Osteoblast (primary cell): ENCODE measurements at regions not wholly inside any gene's neighbourhood (a gene's known extent, or its start where the extent isn't known, plus 50 kb on each side); places are given as distances from the start of the nearest gene placed in this dataset.

Source experiments
- DNase-seq: peaks from one replicate; pipeline ENCODE4 v3.0.0; 2011; ENCODE audit warnings: low spot score, mixed read lengths; ENCODE audit not compliant: insufficient read length; ENCODE audit errors: missing footprints
- H2AFZ ChIP-seq: 2 replicates; pipeline ENCODE4 v1.6.0; 2011; ENCODE audit warnings: mild to moderate bottlenecking, low read length
- H3K27ac ChIP-seq: 2 replicates; pipeline ENCODE4 v1.5.1; 2011; ENCODE audit warnings: mild to moderate bottlenecking, low read depth, low read length, moderate library complexity
- H3K27me3 ChIP-seq: 2 replicates; pipeline ENCODE4 v1.6.0; 2012; ENCODE audit warnings: mild to moderate bottlenecking, control low read depth, inconsistent platforms, low read length, moderate library complexity; ENCODE audit not compliant: insufficient read depth
- H3K36me3 ChIP-seq: 2 replicates; pipeline ENCODE4 v1.5.1; 2011; ENCODE audit warnings: mild to moderate bottlenecking, low read length, control low read depth, moderate library complexity; ENCODE audit not compliant: insufficient read depth
- H3K4me1 ChIP-seq: 2 replicates; pipeline ENCODE4 v1.5.1; 2011; ENCODE audit warnings: mild to moderate bottlenecking, low read length, control low read depth, moderate library complexity; ENCODE audit not compliant: insufficient read depth
- H3K4me2 ChIP-seq: 2 replicates; pipeline ENCODE4 v1.6.0; 2011; ENCODE audit warnings: mild to moderate bottlenecking, low read length; ENCODE audit not compliant: insufficient read depth
- H3K4me3 ChIP-seq: fragments of 200-600 bp; sonication (generic); 3 replicates; pipeline ENCODE4 v1.5.1; 2012; ENCODE audit warnings: mild to moderate bottlenecking, low read length, inconsistent platforms; ENCODE audit not compliant: insufficient read depth
- H3K79me2 ChIP-seq: 2 replicates; pipeline ENCODE4 v1.6.0; 2012; ENCODE audit warnings: mild to moderate bottlenecking, low read length, control low read depth, inconsistent platforms; ENCODE audit not compliant: insufficient read depth
- H3K9me3 ChIP-seq: 2 replicates; pipeline ENCODE4 v1.5.1; 2011; ENCODE audit warnings: low read depth, low read length, control low read depth
- H4K20me1 ChIP-seq: 2 replicates; pipeline ENCODE4 v1.6.0; 2012; ENCODE audit warnings: mild to moderate bottlenecking, low read length, control low read depth; ENCODE audit not compliant: insufficient read depth
- TF ChIP-seq, protein P1 (sequence below): IDR thresholded peaks from 2 replicates; pipeline ENCODE4 v1.5.1; 2011; ENCODE audit warnings: mild to moderate bottlenecking, low read depth, low read length, moderate library complexity; ENCODE audit errors: extremely low read depth

DNA sequence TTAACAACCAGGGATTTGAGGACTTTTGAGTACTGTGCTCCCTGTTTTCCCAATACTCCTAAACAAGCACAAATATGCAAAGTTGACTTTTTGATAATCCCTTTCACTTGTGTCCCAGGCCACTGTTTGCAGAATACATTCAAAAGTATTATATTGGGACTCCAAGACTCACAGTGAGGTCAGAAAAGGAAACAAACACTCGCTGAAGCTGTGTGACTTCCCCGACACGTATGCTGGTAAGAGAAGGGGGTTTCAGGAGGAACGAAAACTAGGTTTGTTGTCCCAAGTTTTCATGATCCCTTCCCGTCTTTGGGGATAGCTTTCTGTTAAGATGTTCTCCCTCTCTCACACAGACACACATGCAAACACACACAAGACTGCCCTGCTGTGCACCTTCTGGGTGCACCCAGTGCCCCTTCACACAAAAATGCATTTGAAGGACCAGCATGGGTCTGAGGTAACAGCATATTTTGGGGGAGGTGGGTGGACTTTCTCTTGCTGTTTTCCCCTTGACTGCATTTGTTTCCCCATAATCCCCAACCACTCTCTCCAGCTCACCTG is 225.2 kb upstream of the PRICKLE2 start:
- Histone ChIP-seq H3K9me3 (no peaks in the 10 kb centered on the region), H3K79me2 (no peaks in the 10 kb centered on the region), H3K36me3 (no peaks in the 10 kb centered on the region), H2AFZ (no peak overlapping the region), H3K4me2 (no peak overlapping the region), H3K4me1 (peaks cover 2% of the 10 kb centered on the region), H3K27me3 (peaks cover 55% of the 10 kb centered on the region), H3K27ac (no peak overlapping the region), H3K4me3 (no peak overlapping the region), H4K20me1 (no peaks in the 10 kb centered on the region)
- no peak for DNase-seq
- TF ChIP-seq, protein P1, sequence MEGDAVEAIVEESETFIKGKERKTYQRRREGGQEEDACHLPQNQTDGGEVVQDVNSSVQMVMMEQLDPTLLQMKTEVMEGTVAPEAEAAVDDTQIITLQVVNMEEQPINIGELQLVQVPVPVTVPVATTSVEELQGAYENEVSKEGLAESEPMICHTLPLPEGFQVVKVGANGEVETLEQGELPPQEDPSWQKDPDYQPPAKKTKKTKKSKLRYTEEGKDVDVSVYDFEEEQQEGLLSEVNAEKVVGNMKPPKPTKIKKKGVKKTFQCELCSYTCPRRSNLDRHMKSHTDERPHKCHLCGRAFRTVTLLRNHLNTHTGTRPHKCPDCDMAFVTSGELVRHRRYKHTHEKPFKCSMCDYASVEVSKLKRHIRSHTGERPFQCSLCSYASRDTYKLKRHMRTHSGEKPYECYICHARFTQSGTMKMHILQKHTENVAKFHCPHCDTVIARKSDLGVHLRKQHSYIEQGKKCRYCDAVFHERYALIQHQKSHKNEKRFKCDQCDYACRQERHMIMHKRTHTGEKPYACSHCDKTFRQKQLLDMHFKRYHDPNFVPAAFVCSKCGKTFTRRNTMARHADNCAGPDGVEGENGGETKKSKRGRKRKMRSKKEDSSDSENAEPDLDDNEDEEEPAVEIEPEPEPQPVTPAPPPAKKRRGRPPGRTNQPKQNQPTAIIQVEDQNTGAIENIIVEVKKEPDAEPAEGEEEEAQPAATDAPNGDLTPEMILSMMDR, result no peak

DNA sequence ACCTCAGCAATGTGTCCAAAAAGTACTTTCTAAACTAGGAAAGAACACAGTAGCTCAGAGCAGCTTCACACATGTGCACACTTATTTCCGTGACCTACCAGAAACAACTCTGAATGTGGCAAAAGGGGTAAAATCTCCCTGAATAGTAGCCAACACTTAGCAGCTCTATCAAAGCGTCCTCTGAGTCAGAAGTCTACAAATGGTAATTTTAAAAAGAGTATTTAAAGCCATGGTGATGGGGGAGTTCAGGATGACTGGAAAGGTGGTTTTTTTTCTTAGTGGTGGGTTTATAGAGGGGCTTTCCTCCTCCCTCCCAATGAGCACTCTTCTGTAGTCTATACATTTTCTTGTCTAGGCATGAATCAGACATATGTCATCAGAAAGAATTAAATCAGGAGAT is 223.8 kb upstream of the PRICKLE2 start:
- peaks cover 3% of the 10 kb centered on the region for H4K20me1 ChIP-seq
- no peak overlapping the region for H2AFZ ChIP-seq
- no peaks in the 10 kb centered on the region for H3K9me3 ChIP-seq
- TF ChIP-seq, protein P1, result no peak
- no peak for DNase-seq
- H3K27me3 ChIP-seq, result peaks cover 69% of the 10 kb centered on the region
- H3K4me2 ChIP-seq, result no peak overlapping the region
- H3K79me2 ChIP-seq, result no peaks in the 10 kb centered on the region
- H3K4me3 ChIP-seq, result no peak overlapping the region
- no peak overlapping the region for H3K27ac ChIP-seq
- no peaks in the 10 kb centered on the region for H3K36me3 ChIP-seq
- peaks cover 1% of the 10 kb centered on the region for H3K4me1 ChIP-seq

DNA sequence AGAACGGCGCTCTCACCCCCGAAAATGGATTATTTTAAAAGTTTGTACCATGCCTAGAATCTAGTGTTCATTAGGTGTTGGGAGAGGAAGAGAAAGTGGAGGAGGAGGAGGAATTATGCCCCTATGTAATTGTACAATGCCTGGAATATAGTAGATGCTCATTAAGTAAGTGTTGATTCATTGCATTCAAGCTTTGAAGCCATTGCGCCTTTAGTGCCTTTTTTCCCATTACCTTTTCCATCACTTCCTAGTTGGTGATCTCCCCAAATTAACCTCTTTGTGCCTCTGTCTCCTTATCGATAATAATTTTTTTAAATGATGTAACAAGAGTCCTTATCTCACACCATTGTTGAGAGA is 220.7 kb upstream of the PRICKLE2 start:
- Histone ChIP-seq H4K20me1 (peaks cover 3% of the 10 kb centered on the region), H3K9me3 (no peaks in the 10 kb centered on the region), H3K4me2 (no peak overlapping the region), H2AFZ (no peak overlapping the region), H3K4me3 (no peak overlapping the region), H3K27ac (no peak overlapping the region), H3K79me2 (no peaks in the 10 kb centered on the region), H3K36me3 (no peaks in the 10 kb centered on the region), H3K27me3 (peaks cover 83% of the 10 kb centered on the region), H3K4me1 (peaks cover 6% of the 10 kb centered on the region)
- TF ChIP-seq, protein P1, result no peak
- no peak for DNase-seq

DNA sequence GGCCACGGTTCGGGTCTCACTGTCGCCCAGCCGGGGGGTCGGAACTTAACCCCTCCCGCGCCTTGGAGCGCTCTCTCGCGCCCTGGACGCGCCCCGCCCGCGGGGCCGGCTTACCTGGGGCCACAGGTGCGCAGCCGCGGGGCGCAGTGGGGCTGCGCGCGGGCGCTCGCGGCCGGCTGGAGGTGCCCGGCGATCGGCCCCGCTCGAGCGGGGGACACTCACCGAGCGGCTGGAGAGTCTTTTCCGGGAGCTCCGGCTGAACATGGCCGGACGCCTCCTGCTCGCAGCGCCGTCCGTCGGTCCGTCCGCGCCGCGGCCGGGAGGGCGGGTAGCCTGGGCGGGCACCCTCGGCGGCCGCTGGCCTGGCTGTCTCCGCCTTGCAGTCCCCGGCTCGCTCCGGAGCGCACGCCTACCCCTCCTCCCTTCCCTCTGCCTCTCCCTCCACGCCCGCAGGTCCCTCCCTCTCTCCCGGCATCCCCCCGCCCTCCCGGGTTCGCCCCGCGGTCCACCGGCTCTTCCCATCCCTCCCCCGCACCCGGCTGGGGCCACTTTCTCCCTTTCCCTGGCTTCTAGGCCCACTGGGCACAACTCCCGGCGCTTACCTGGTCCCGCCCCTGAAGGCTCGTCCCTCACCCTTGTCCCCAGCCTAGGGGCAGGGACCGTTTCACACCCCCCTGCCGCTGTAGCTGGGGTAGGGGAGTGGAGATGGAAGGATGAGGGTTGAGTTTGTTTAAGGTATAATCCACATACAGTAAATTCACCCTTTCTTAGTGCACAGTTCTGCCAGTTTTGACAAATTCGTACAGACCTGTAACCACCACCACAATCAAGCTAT is 220.1 kb upstream of the PRICKLE2 start:
- peak; percentile 93 for DNase-seq
- Histone ChIP-seq H3K27ac (no peak overlapping the region), H4K20me1 (peaks cover 3% of the 10 kb centered on the region), H3K27me3 (peaks cover 80% of the 10 kb centered on the region), H3K36me3 (no peaks in the 10 kb centered on the region), H2AFZ (no peak overlapping the region), H3K4me2 (peak overlapping the region; percentile 70), H3K9me3 (no peaks in the 10 kb centered on the region), H3K4me1 (peaks cover 9% of the 10 kb centered on the region), H3K79me2 (no peaks in the 10 kb centered on the region), H3K4me3 (peak overlapping the region; percentile 56)
- TF ChIP-seq, protein P1, result no peak
